ENCODE measurements at regions not wholly inside any gene's neighbourhood (a gene's known extent, or its start where the extent isn't known, plus 50 kb on each side); places are given as distances from the start of the nearest gene placed in this dataset.

DNA sequence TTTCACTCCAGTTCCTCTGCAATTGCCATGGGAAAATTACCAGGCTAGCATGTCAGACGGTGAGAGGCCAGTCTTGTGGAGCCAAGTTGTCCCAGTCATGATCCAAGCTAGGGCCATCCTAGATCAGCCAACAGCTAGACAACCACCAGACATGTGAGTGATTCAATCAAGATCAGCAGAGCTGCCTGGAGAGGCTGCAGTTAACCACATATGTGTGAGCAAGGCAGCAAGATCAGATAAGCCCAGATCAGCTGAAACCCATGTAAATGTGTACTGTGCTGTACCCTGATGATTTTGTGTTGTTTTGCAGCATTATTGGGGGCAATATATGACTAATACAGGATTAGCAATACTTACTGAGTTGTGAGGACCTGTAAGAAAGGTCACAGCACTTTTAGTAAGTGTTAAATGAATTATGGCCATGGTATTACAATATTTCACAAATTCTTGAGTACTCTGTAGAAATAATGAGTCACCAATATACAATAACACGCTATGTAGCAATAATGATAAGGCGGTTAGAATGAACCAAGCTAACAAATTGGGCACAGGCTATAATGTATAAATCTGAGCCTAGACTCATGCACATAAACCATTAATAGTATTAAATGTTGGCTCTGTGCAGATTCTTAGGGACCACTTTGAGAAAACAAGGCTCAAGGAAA lies 91.4 kb downstream of the SUDS3 start:
- no peak for DNase-seq

DNA sequence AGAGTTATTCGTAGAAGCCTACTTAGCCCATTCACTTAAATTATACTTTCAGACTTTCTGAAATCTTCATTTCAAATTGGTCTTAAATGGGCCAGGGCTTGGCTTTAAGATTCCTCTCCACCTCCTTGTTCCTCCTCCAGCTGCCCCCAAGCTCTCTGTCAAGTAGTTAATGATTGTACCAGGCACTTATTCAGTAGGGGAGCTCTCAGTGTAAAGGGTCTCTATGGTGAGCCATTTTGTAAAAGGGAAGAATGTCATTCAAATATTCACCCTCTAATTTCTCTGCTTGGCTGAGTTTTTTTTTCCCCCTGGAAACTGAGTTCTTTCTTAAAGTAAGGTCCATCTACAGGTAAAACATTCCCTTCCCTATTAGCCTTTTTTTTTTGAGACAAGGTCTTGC lies 96.6 kb downstream of the SUDS3 start:
- DNase-seq: no peak

DNA sequence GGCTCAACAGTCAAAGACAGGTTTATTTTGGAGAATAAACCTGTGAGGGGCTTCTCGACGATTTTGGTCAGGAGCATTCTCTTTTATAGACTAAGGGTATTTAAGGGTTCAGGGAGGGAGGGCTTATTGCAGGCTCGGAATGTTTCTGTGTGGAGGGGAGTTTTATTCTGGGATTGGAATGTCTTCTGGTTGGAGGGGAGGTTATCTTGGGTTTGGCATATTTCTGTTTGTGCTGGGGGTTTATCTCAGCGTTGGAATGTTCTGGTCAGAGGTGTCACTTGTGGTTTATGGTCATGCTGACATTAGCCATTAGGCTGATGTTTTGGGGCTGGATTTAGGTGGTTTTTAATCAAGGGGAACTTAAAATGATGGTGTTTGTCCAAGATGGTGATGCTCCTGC lies 103.9 kb downstream of the SUDS3 start:
- DNase-seq: no peak

DNA sequence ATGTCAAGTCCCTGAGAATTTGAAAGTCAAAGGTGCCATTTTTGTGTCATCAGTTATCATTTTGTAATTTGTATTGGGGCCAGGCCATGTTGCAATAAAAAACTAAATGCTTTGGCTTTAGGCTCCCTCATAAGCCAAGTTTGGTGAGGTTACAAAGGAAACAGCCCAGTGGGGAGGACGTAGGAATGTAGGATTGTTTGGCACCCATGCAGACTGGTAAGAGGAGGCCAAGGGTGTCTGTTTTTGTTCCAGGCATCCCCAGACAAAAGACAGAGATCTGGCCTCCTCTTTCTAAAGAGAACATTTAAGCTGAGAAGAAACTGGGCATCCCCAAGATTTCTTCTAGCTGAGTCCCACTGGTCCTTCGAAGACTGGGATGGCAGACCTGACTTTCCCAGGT lies 111.7 kb downstream of the SUDS3 start:
- no peak for DNase-seq

DNA sequence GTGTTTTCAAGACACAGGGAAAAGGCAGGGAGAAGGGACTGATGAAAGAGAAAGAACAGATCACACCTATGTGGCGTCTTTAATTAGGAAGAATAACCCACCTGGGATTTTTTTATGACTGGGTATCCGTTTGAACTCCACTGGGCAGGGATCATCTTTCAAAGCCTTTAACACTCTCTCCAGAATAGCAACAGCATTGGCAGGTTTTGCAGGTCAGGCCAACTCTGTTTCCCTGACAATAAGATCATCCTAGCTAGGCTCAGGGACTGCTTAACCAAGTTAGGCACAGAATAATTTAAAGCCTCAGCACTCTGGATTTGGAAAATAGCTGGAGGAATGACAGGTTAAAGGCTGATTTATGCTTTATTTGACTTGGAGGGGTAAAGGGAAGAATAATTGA lies 117.6 kb downstream of the SUDS3 start:
- no peak for DNase-seq

DNA sequence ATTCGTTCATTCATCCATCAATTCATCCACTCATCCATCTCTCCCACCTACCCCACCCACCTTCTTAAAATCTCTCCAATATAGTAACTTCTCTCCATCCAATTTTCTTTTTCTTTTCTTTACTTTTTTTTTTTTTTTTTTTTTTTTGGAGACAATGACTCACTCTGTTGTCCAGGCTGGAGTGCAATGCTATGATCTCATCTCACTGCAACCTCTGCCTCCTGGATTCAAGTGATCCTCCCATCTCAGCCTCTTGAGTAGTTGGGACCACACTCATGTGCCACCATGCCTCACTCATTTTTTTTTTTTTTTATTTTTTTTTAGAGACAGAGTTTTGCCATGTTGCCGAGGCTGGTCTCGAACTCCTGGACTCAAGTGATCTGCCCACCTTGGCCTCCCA lies 118.4 kb downstream of the SUDS3 start:
- no peak for DNase-seq

DNA sequence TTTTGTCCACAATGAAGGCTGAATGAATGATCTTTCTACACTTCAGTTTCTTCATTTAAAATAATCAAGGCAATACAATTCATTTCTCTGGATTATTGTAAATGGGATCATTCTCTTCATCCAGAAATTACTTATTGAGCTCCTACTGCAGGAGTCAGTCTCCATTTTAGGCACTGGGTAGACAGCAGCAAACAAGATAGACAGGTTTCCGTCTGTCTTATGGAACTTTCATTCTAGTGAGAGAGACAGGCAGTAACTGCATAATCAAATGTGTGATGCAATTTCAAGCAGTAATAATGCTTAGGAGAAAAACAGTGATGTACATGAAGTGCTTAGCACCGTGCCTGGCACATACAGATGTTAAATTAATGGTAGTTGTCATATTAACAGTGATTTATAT lies 118.9 kb downstream of the SUDS3 start:
- no peak for DNase-seq

DNA sequence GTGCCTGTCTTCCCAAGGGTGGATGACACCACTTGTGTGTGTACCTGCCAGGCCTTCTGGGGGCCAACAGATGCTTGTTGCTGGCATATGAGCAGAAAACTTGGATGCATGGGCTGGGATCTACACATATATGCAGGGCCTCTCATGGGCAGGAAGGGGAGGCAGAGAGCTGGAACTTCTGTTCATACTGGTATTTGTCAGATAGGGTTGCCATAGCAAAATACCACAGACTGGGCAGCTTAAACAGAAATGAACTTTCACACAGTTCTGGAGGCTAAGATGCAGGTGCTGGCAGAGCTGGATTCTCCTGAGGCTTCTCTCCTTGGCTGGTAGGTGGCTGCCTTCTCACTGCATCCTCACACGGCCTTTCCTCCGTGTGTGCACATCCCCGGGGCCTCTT lies 121.8 kb downstream of the SUDS3 start:
- no peak for DNase-seq

DNA sequence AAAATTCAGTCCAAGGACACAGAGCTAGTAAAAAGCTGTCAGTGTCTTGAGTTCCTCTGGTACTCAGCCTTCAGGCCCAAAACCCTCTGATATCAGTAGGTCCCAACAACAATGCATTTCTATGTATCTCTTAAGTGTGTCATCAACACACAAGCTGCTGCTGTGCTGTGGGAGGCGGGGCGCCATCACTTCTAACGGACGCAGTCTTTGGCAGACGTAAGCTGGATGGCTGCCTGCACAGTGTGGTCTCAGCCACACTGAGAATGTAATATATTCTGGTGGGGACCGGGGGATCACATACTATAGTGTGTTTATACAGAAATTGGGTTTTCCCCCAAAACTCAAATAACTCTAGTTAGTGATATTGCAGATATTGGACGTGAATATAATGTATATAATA lies 123.9 kb downstream of the SUDS3 start:
- DNase-seq: no peak

DNA sequence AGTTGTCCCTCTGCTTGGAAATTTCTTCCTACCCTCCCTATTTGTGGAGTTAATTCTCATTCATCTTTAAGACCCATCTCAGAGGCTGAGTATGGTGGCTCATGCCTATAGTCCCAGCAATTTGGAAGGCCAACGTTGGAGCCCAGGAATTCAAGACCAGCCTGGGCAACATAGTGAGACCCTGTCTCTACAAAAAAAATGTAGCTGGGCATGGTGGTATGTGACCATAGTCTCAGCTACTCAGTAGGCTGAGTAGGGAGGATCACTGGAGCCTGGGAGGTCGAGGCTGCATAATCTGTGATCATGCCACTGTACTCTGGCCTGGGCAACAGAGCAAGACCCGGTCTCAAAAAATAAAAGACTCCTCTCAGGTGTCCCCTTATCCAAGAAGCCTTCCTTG lies 125.1 kb downstream of the SUDS3 start:
- DNase-seq: no peak

DNA sequence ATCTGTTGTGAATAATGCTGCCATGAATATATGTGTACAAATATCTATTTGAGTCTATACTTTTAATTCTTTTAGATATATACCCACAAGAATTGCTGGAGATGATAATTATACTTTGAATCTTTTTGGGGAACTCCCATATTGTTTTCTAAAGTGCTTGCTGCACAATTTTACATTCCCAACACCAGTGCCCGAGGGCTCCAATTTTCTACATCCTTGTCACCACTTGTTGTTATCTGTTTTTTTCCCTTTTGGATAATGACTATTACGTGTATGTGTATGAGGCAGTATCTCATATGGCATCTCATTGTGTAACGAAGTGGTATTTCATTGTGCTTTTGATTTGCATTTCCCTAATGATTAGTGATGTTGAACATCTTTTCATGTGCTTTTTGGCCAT lies 127.1 kb downstream of the SUDS3 start:
- DNase-seq: no peak

DNA sequence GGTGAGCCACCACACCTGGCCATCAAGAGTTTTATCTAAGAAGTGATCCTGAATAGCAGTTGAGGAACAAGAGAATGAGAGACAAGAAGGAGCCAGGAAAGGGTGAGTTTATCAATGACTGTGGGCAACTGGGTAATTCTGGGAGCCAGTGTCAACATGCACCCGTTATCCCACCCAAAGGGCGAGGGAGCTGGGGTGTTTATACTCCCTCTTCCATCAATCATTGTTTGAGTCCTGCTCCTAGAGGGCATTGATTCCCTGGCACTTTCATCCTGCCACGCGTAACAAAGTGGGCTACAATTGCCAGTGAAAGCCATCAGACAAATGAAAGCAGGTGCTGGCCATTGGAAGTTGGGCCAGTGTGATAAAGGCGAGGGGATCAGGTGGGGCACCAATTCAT lies 136.3 kb downstream of the SUDS3 start:
- DNase-seq: no peak

DNA sequence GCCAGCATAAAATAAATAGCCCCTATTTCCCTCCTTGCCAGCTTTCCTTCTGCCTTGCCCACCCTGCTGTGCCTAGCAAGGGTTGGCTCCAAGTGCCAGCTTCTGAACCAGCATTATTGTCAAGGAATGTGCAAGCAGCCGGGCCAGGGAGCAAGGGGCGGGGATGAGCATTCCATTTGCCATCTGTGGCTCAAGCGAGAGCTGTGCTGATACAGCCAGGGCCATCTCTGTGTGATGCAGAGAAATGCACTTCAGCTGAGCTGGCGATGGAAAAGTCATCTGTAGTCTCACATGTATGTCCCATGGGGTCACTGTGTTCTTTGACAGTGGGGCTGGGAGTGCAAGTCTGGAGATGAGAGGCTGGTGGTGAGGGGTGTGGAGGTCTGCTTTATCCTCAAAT lies 137.3 kb downstream of the SUDS3 start:
- DNase-seq: no peak

DNA sequence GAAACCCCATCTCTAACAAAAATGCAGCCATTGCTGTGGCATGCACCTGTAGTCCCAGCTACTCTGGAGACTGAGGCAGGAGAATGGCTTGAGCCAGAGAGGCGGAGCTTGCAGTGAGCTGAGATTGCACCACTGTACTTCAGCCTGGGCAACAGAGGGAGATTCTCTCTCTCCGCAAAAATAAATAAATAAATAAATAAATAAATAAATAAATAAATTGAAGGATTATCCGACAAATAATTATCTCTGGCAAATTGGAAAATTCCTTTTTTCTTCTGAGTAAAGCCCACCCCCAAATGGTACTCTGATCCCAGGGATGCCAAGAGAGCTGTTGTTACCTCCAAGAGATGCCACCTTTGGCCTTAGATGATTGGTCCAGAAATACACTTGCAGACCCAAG lies 137.9 kb downstream of the SUDS3 start:
- no peak for DNase-seq

DNA sequence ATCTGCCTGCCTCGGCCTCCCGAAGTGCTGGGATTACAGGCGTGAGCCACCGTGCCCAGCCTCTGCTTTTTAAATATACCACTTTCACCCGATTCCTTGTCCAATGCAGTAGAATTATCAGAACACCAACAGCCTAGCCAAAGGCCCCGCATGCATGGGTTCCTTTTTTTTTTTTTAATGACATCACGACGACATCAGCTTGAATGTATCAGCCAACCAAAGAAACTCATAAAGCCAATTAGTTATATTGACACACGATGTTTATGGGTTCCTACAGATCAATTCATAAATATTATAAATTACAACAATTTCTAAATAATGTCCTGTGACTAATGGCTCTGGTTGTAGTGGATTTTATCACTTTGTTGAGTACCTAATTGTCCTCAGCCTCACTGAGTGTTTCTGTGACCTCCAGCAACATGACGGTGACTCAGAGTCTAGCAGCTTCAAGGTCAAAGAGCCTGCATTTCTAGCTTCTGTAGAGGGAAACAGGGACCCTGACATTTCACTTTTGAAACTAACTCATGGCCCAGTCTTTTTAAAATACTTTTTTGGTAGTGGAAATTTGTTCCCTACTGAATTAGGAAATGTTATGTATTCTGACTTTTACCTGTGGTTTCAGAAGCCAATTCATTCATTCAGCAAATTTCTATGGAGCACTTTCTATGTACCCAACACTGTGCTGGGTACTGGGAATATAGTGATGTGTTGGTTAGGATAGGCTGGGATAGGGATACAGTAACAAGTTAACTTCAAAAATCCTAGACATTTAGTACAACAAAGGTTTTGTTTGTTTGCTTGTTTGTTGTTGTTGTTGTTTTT lies 144.1 kb downstream of the SUDS3 start:
- no peak for DNase-seq

DNA sequence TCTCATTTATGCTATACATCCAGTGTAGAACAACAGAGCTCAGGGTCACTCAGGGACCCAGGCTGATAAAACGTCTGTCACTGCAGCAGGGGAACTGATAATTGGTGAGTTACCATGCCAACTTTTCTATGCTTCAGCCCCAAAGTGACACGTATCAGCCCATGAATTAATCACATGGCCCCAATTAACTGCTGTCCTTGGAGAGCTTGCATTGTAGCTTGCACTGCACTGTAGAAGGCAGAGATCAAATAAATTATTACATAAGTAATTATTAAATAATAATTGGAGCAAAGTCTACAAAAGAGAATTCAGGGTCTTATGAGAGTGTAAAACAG lies 144.6 kb downstream of the SUDS3 start:
- DNase-seq: no peak

DNA sequence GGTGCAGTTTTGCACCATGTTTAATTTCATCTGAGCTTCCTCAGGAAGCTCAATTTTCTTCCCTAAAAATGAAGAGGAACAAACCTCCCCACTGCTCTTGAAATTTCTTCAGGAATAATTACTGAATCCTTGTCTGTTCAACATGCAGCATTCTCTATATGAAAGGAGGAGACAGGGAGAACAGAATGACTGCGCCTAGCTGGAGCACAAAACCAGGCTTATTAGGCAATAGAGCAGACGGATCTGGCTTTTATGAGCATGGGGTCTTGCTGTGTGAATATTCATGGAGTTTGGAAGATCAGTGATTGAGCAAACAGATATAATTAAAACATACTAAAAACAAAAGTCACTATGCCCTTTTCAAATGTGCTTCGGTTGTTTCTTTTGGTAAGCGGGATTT lies 148.1 kb downstream of the SUDS3 start:
- no peak for DNase-seq

DNA sequence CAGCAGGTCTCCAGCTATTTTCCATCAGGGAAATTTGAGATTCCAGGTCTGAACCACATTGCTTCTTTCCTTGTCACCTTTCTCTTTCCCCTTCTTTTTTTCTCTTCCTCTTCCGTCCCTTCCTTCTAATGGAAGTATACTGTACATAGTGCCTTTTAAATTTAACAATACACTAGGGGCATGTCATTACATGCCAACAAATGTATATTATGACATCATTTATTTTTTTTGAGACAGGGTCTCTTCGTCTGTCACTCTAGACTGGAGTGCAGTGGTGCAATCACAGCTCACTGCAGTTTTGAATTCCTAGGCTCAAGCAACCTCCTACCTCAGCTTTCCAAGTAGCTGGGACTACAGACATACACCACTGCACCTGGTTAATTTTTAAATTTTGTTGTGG lies 148.9 kb downstream of the SUDS3 start:
- DNase-seq: no peak

DNA sequence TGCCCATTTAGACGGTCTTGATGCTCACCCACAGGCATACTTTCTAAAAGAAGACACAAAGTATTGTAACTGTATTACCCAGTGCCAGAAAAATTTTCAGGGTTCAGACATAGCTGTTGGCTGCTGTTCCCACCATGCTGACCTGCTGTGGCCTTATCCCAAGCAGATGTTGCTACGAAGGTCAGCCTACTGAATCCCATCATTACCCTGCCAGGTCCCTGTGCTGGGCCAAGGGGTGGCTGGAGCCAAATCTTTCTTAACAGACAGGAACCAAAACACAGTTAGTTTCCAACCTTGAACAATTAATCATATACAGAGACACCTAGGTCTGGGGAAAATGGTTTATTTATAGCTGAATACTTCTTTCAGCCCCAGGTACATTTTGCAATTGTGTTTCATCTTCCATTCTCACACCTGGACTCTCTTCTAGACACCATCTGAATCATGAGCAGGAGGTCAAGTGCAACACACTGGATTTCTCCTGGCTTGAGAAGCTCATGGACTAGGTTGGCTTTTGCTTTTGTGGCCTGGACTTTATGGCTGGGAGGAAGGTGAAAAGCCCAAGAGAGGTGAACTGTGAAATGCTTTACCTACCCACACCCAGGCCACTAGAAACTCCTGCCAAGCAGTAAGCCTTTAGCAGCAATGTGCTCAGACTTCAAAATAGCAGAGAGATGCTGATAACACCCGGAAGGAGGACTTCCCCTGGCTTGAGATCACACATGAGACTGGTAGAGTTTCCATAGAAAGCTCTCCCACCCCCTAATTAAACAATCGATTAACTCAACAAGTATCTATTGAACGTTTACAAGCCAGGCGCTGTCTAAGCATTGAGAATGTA lies 150.1 kb downstream of the SUDS3 start:
- DNase-seq: no peak

DNA sequence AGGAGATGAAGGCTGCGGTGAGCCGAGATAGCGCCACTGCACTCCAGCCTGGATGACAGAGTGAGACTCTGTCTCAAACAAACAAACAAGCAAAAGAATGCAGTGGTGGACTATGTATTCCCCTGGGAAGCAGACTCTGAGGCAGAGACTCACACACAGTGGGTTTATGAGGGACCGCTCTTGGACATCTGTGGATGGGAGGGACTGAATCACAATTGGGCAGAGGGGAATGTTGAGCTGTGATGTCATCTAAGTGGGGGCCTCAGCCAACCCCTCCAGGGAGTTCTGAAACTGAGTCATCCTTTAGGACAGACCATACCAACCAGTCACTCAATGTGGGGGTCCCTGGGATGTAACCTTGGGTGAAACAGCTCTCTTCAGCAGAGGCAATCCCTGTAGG lies 151.0 kb downstream of the SUDS3 start:
- no peak for DNase-seq

DNA sequence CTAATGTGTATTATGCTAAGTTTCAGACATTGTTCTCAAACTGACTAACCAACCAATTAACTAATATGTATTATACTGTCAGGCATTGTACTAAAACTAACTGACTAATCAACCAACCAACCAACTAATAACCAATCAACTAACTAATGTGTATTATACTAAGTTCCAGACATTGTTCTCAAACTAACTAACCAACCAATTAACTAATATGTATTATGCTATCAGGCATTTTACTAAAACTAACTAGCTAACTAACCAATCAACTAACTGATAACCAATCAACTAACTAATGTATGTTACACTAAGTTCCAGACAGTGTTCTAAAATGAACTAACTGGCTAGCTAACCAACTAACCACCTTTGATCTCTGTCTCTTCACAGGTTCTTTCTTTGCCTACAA lies 152.3 kb downstream of the SUDS3 start:
- DNase-seq: no peak

DNA sequence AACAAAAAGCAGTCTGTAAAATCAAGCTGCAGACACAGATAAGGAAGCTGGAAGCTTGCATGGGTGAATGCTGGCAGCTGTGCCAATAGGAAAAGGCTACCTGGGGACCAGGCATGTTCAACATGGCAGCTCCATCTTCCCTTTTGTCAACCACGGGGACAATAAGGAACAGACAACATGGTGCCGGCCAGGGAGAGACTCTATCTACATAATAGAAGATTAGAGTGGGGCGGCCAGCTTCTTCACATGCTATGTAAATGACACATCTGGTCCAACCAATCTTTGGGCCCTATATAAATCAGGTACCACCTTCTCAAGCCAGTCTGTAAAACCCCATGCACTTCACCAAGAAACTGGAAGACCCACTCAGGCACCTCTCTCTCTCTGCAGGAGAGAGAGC lies 157.6 kb downstream of the SUDS3 start:
- DNase-seq: no peak

DNA sequence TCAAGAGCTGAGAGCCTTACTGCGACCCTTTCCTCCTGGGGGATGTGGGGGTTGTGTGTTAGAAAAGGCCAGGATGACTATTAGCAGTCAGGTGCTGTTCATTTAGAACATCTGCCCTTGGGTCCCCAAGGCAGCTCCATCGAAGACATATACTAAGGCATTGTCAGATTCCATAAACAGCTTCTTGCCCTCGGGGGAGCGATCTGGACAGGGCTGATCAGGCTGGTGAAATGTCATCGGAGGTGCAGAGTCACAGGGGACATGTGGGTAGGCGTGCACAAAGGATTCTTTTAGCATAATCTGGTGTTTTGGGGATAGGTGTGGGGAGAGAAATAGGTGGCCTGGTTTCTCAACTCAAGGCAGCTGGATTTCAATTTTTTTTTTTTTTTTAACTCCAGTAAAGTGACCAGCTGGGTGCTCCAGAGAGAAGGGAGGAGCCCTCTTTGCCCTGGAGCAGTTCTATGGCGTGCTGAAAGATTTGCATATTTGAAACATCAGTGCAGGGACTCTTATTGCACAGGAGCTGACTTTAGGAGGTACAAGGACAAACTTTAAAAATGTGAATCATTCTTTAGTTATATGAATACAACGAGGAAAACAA lies 160.1 kb downstream of the SUDS3 start:
- DNase-seq: no peak

DNA sequence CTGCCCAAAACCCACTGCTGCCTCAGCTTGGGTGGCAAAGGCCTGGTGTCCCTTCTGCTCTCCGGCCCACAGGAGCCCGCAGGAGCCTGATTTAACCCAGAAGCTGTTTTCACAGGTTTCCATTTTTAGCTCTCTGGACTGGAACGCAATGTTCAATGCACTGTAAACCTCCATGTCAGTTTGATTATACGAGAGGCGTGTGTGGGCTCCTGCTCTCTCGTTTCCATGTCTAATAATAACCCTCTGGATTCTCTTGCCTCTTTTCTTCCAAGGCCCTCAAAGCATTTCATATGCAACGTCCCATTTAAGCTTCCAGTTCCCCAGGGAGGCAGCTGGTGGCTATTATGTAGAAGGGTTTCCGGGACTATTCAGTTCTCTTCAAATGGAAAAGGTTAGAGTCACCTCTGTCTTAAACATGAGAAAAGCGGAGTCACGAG lies 161.1 kb downstream of the SUDS3 start:
- DNase-seq: no peak
